Upper lobe of left lung (tissue), 4 donors: ENCODE measurements at regions not wholly inside any gene's neighbourhood (a gene's known extent, or its start where the extent isn't known, plus 50 kb on each side); places are given as distances from the start of the nearest gene placed in this dataset.
"Not testable (repeated sequence)": the region's sequence is repeated elsewhere in the genome, so short reads cannot be mapped to it uniquely, and the experiment has no call there.

Experiments
- POLR2A ChIP-seq, 4 donors: fragments of 450-650 bp; IDR thresholded peaks; one replicate each; pipeline ENCODE4 v1.5.1; 2016 to 2017; ENCODE audit warnings: antibody characterized with exemption in 4 of 4, mild to moderate bottlenecking in 2 of 4
- POLR2AphosphoS5 ChIP-seq, 2 donors: sonication (generic); formaldehyde crosslinking; IDR thresholded peaks; one replicate each; pipeline ENCODE4 v1.5.1; 2017; ENCODE audit warnings: antibody characterized with exemption in 2 of 2
- TF ChIP-seq, protein P1 (sequence below), 6 experiments: fragments of 450-650 bp in 4 of 6; fragments of 200-600 bp in 2 of 6; sonication (generic) in 2 of 6; IDR thresholded peaks; one replicate each; pipeline ENCODE4 v1.5.1; 2016 to 2019; ENCODE audit warnings: antibody characterized with exemption in 6 of 6

DNA sequence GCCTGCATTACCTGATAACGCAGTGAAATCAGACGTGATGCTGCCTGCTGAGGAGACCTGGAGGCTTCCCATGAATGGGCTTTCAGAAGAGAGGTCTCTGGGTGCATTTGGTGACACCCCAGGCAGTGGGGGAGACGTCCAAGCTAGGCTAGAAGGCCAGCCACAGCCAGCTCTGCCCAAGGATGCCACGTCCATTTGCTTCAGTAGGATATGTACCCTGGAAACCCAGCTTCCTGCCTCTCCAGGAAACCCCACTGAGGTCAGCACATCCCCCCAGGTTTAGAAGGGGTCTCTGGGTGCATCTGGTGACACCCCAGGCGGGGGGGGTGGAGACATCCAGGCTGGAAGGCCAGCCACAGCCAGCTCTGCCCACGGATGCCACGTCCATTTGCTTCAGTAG lies 2844.6 kb downstream of the RPIA start:
- TF ChIP-seq, protein P1, sequence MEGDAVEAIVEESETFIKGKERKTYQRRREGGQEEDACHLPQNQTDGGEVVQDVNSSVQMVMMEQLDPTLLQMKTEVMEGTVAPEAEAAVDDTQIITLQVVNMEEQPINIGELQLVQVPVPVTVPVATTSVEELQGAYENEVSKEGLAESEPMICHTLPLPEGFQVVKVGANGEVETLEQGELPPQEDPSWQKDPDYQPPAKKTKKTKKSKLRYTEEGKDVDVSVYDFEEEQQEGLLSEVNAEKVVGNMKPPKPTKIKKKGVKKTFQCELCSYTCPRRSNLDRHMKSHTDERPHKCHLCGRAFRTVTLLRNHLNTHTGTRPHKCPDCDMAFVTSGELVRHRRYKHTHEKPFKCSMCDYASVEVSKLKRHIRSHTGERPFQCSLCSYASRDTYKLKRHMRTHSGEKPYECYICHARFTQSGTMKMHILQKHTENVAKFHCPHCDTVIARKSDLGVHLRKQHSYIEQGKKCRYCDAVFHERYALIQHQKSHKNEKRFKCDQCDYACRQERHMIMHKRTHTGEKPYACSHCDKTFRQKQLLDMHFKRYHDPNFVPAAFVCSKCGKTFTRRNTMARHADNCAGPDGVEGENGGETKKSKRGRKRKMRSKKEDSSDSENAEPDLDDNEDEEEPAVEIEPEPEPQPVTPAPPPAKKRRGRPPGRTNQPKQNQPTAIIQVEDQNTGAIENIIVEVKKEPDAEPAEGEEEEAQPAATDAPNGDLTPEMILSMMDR (IDR thresholded peaks at IDR 0.05) = not testable (repeated sequence)
- not testable (repeated sequence) for TF ChIP-seq POLR2AphosphoS5, POLR2A (IDR thresholded peaks at IDR 0.05)
